Upper lobe of left lung (tissue), 6 donors: ENCODE measurements at regions not wholly inside any gene's neighbourhood (a gene's known extent, or its start where the extent isn't known, plus 50 kb on each side); places are given as distances from the start of the nearest gene placed in this dataset.

Experiments
- ATAC-seq, 2 donors: fragments of 200-7000 bp; cut with Tn5 transposase; one replicate each; pipeline ENCODE4 v1.9.1; 2022; ENCODE audit warnings: mild to moderate bottlenecking in 2 of 2, moderate library complexity in 2 of 2; ENCODE audit not compliant: low FRiP score in 2 of 2
- DNase-seq, 2 donors: peaks; one replicate each; pipeline ENCODE4 v3.0.0-alpha.2; 2019 to 2020
- H3K27ac ChIP-seq, 4 donors: fragments of 200-600 bp; sonication (generic); one replicate each; pipeline ENCODE4 v1.5.1; 2016 to 2019
- H3K27me3 ChIP-seq, 4 donors: fragments of 200-600 bp; sonication (generic); one replicate each; pipeline ENCODE4 v1.5.1; 2017 to 2019
- H3K36me3 ChIP-seq, 4 donors: fragments of 200-600 bp; sonication (generic); one replicate each; pipeline ENCODE4 v1.5.1; 2016 to 2019
- H3K4me1 ChIP-seq, 4 donors: fragments of 200-600 bp; sonication (generic); one replicate each; pipeline ENCODE4 v1.5.1; 2018 to 2019
- H3K4me3 ChIP-seq, 4 donors: fragments of 200-600 bp; sonication (generic); one replicate each; pipeline ENCODE4 v1.5.1; 2017 to 2019; ENCODE audit warnings: mild to moderate bottlenecking in 2 of 4, moderate library complexity in 1 of 4
- H3K9me3 ChIP-seq, 4 donors: fragments of 200-600 bp; sonication (generic); one replicate each; pipeline ENCODE4 v1.5.1; 2018 to 2019
- CTCF ChIP-seq, 6 experiments: fragments of 450-650 bp in 4 of 6; fragments of 200-600 bp in 2 of 6; sonication (generic) in 2 of 6; IDR thresholded peaks; one replicate each; pipeline ENCODE4 v1.5.1; 2016 to 2019; ENCODE audit warnings: antibody characterized with exemption in 6 of 6
- EP300 ChIP-seq, 4 donors: sonication (generic); formaldehyde crosslinking; IDR thresholded peaks; one replicate each; pipeline ENCODE4 v1.5.1; 2017; ENCODE audit warnings: antibody characterized with exemption in 4 of 4, control low read depth in 2 of 4
- POLR2A ChIP-seq, 4 donors: fragments of 450-650 bp; IDR thresholded peaks; one replicate each; pipeline ENCODE4 v1.5.1; 2016 to 2017; ENCODE audit warnings: antibody characterized with exemption in 4 of 4, mild to moderate bottlenecking in 2 of 4
- POLR2AphosphoS5 ChIP-seq, 2 donors: sonication (generic); formaldehyde crosslinking; IDR thresholded peaks; one replicate each; pipeline ENCODE4 v1.5.1; 2017; ENCODE audit warnings: antibody characterized with exemption in 2 of 2
- WGBS, 2 donors: methylation state at CpG; one replicate each; pipeline ENCODE4 v1.1.5; 2017 to 2018; 5-methylcytosine and 5-hydroxymethylcytosine counted together
- donor health status: DM: no; HTN: no; CAD: no; lungs with moderate emphysema.
- donor health status: DM: no; HTN: yes; CAD: no; lungs with severe emphysema.

GRCh38 chr2:57314682-57315081 lies 731.9 kb upstream of the VRK2 start:
- no peaks in the 10 kb centered on the region for H3K27me3 ChIP-seq
- no peak overlapping the region for H3K27ac ChIP-seq
- ATAC-seq (no peak), DNase-seq (no peak)
- no peaks in the 10 kb centered on the region for H3K4me1 ChIP-seq
- H3K4me3 ChIP-seq: no peak overlapping the region
- TF ChIP-seq POLR2A (IDR thresholded peaks at IDR 0.05): no peak
- H3K9me3 ChIP-seq: no peaks in the 10 kb centered on the region
- H3K36me3 ChIP-seq: no peaks in the 10 kb centered on the region

GRCh38 chr2:57330447-57330846 lies 716.2 kb upstream of the VRK2 start:
- Histone ChIP-seq H3K36me3 (no peaks in the 10 kb centered on the region), H3K27me3 (no peaks in the 10 kb centered on the region), H3K27ac (no peak overlapping the region), H3K9me3 (no peaks in the 10 kb centered on the region), H3K4me3 (no peak overlapping the region), H3K4me1 (no peaks in the 10 kb centered on the region)
- 35 to 40% methylated on average over 2 of the region's 2 CpGs for WGBS, 2 donors
- ATAC-seq (no peak), DNase-seq (no peak)
- TF ChIP-seq POLR2AphosphoS5 (IDR thresholded peaks at IDR 0.05) (no peak), CTCF (IDR thresholded peaks at IDR 0.05) (no peak), POLR2A (IDR thresholded peaks at IDR 0.05) (no peak), EP300 (IDR thresholded peaks at IDR 0.05) (no peak)

GRCh38 chr2:57333221-57333620 lies 713.4 kb upstream of the VRK2 start:
- H3K27me3 ChIP-seq: no peaks in the 10 kb centered on the region
- no peak for ATAC-seq
- no peak for DNase-seq
- no peaks in the 10 kb centered on the region for H3K9me3 ChIP-seq
- no peaks in the 10 kb centered on the region for H3K36me3 ChIP-seq
- no peaks in the 10 kb centered on the region for H3K4me1 ChIP-seq
- no peak overlapping the region for H3K27ac ChIP-seq
- TF ChIP-seq POLR2A (IDR thresholded peaks at IDR 0.05) (no peak), CTCF (IDR thresholded peaks at IDR 0.05) (no peak), POLR2AphosphoS5 (IDR thresholded peaks at IDR 0.05) (no peak), EP300 (IDR thresholded peaks at IDR 0.05) (no peak)
- H3K4me3 ChIP-seq: no peak overlapping the region
- 82 to 93% methylated on average over 1 of the region's 1 CpG for WGBS, 2 donors

- Histone ChIP-seq H3K9me3 (peaks cover 0 to 4% (median 0%) of the 10 kb centered on the region in 4 donors), H3K27me3 (no peaks in the 10 kb centered on the region), H3K4me1 (no peaks in the 10 kb centered on the region), H3K27ac (no peak overlapping the region), H3K36me3 (no peaks in the 10 kb centered on the region), H3K4me3 (no peak overlapping the region)
- ATAC-seq: no peak
- TF ChIP-seq CTCF (IDR thresholded peaks at IDR 0.05): no peak
- DNase-seq: no peak
- 88 to 97% methylated on average over 1 of the region's 1 CpG for WGBS, 2 donors
Measured at GRCh38 chr2:57343391-57344006, 703.1 kb upstream of the VRK2 start.

GRCh38 chr2:57368190-57368589 lies 678.4 kb upstream of the VRK2 start:
- Histone ChIP-seq H3K27me3 (no peaks in the 10 kb centered on the region), H3K9me3 (no peaks in the 10 kb centered on the region)
- ATAC-seq: no peak

More at GRCh38 chr2:57368190-57368589, 678.4 kb upstream of the VRK2 start:
- H3K4me1 ChIP-seq: no peaks in the 10 kb centered on the region
- no peak for TF ChIP-seq CTCF (IDR thresholded peaks at IDR 0.05)
- no peak for TF ChIP-seq POLR2A (IDR thresholded peaks at IDR 0.05)
- no peak for DNase-seq
- WGBS, 2 donors: 84 to 85% methylated on average over 1 of the region's 1 CpG
- H3K27ac ChIP-seq: no peak overlapping the region
- H3K4me3 ChIP-seq: no peak overlapping the region
- H3K36me3 ChIP-seq: no peaks in the 10 kb centered on the region
